HAP-1 (cell line): ENCODE measurements at regions not wholly inside any gene's neighbourhood (a gene's known extent, or its start where the extent isn't known, plus 50 kb on each side); places are given as distances from the start of the nearest gene placed in this dataset.

Experiments
- DNase-seq, 2 experiments: peaks; one replicate each; pipeline ENCODE4 v3.0.0-alpha.2; 2016 to 2020; ENCODE audit warnings: low spot score in 2 of 2
- H3K27me3 ChIP-seq: fragments of 250-450 bp; sonication (Bioruptor Pico); 2 replicates; pipeline ENCODE4 v1.5.1; 2020; ENCODE audit warnings: low read depth, mild to moderate bottlenecking, moderate library complexity
- H3K36me3 ChIP-seq: fragments of 250-450 bp; sonication (Bioruptor Pico); replicated peaks from 2 replicates; pipeline ENCODE4 v1.5.1; 2020; ENCODE audit warnings: mild to moderate bottlenecking
- H3K4me1 ChIP-seq: fragments of 250-450 bp; sonication (Bioruptor Pico); 2 replicates; pipeline ENCODE4 v1.5.1; 2020; ENCODE audit warnings: mild to moderate bottlenecking
- H3K4me3 ChIP-seq: fragments of 250-450 bp; sonication (Bioruptor Pico); 2 replicates; pipeline ENCODE4 v1.5.1; 2020; ENCODE audit warnings: mild to moderate bottlenecking, moderate library complexity
- H3K9me3 ChIP-seq: fragments of 250-450 bp; sonication (Bioruptor Pico); 2 replicates; pipeline ENCODE4 v1.5.1; 2020; ENCODE audit warnings: mild to moderate bottlenecking, moderate library complexity
- in situ Hi-C: fragments of 300-500 bp; cut with MboI; formaldehyde crosslinking; loops from 3 replicates; pipeline ENCODE4 v1.14.3; 2020; ENCODE audit warnings: low sequenced_read_pairs, inconsistent platforms, mixed read lengths

DNA sequence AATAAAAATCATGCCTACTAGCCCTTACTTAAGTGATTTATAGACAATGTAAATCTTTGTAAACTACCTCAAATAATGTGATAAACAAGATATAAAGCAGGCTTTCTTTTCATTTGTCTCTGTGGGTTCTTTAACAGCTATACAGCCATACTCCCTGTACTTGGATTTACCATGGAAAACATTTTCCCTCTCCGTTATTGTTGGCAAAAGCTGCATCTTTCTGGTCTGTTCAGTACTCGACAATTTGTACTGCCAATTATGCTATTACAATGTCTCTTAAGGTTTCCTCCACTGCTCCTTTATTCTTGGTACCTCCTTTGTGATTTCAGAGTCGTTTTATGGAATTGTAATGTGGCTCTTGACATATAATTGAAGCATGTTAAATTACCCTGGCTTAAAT is 426.3 kb upstream of the PKDCC start:
- in situ Hi-C loops = no loop called here
- no peaks in the 10 kb centered on the region for H3K36me3 ChIP-seq
- no peak overlapping the region for H3K4me3 ChIP-seq
- DNase-seq = no peak
- H3K27me3 ChIP-seq = peaks cover 8% of the 10 kb centered on the region; the same call in 1 of the 2 replicates
- H3K9me3 ChIP-seq = no peaks in the 10 kb centered on the region
- H3K4me1 ChIP-seq = no peaks in the 10 kb centered on the region

DNA sequence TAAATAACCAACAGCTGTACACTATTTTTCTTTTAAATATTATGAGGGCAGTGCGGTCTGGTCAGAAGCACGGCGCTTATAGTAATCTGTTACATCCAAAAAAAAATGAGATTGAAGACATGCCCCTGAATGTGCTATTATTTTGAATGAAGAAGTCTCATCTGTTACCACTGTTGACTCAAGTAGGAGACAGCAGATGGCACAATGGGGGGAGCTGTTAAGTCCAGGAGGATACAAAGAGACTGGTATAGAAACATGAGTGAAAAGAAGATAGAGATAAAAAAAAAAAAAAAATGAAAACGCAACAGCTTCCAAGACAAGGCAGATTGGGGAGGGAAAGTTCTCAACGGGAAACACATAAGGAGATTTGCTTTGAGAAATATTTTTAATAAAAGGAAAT is 425.5 kb upstream of the PKDCC start:
- H3K36me3 ChIP-seq = no peaks in the 10 kb centered on the region
- DNase-seq = no peak

DNA sequence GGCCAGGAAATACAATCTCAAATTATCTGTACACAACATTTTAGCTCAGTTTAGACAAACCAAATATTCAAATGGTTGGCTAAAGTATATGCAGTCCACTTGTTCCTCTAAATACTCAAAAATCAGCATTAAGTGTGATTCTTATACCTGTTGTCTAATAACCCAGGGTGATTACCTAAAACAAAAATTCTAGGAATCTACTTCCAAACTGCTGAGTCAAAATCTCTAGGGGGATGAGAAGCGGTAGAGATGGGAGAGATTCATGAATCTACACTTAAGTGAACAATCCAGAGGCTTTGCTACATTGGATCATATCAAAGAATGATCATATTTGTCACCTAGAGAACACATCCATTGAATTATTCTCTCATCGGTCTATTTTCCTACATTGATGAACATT is 420.9 kb upstream of the PKDCC start:
- Histone ChIP-seq H3K4me1 (no peaks in the 10 kb centered on the region), H3K4me3 (no peak overlapping the region), H3K9me3 (no peaks in the 10 kb centered on the region), H3K27me3 (no peaks in the 10 kb centered on the region), H3K36me3 (no peaks in the 10 kb centered on the region)
- DNase-seq = no peak
- in situ Hi-C loops = no loop called here

More for the DNA sequence above, 425.5 kb upstream of the PKDCC start:
- H3K27me3 ChIP-seq = peaks cover 8% of the 10 kb centered on the region; the same call in 1 of the 2 replicates
- in situ Hi-C loops = no loop called here
- no peaks in the 10 kb centered on the region for H3K4me1 ChIP-seq
- no peak overlapping the region for H3K4me3 ChIP-seq
- H3K9me3 ChIP-seq = no peaks in the 10 kb centered on the region

DNA sequence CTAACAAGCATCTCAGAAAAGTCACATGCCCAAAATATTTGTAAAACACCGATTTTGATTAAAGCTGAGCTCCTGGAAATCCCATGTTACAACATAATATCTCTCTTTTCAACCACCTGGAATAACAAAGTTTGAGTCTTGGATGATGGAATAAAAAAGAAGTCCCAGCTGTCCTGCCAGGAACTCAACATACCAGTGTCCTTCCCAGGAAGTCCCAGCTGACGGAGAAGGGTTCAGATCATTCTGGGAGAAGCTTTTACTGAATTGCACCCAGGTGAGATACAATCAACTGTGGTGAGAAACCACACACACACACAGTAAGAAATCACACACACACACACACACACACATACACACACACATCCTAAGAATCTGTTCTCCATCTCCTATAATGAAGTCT is 413.1 kb upstream of the PKDCC start:
- Histone ChIP-seq H3K4me1 (no peaks in the 10 kb centered on the region), H3K4me3 (no peak overlapping the region), H3K9me3 (no peaks in the 10 kb centered on the region), H3K27me3 (no peaks in the 10 kb centered on the region), H3K36me3 (no peaks in the 10 kb centered on the region)
- no peak for DNase-seq
- in situ Hi-C loops = no loop called here

DNA sequence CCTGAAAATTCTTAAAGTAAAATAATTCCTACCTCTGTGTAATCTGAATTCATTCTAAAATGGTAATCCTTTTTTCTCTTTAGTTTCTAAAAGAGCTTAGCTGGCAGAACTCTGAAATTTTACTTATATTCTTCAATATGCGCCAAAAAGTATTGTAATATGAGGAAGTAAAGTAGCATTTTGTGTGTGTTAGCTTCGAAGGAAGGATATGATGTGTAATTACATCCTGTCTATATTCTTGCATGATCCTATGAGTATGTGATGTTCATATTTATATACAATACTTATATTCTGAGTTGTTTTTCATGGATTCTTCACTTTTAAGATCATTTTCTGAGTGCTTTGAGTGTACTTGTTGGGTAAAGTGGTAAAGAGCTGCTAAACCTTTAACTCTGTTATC is 402.9 kb upstream of the PKDCC start:
- in situ Hi-C loops = no loop called here
- DNase-seq = no peak
- Histone ChIP-seq H3K36me3 (no peaks in the 10 kb centered on the region), H3K4me3 (no peak overlapping the region), H3K27me3 (0 out of 2 replicates have a peak, but pooled peaks cover 2% of the 10 kb centered on the region), H3K9me3 (no peaks in the 10 kb centered on the region), H3K4me1 (no peaks in the 10 kb centered on the region)

DNA sequence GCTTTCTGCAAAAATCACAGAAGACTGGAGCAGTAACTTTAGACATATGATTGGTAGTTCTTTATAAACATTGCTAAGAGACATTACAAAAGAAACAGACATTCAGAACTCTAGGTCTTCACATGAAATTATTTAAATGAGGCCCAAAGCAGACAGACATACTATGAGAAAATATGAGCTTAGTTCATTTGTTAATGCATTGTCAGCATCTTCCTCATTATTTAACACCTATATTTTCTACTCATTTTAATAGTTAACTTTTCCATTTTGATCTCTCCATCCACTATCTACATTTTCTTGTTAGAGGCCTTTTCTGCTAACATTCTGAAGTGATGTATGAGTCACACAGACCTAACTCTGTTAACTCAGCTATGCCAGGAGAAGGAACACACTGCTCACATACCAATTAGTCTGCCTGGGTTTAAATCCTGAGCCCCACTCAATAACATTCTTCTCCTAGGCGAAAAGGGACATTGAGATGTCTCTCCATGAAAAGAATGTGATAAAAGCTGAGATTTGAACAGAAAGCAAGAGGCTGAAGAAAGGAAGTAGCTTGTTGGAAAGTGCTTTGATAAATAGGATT is 400.3 kb upstream of the PKDCC start:
- no peaks in the 10 kb centered on the region for H3K9me3 ChIP-seq
- no peaks in the 10 kb centered on the region for H3K4me1 ChIP-seq
- DNase-seq = no peak
- in situ Hi-C loops = no loop called here
- 0 out of 2 replicates have a peak, but pooled peaks cover 2% of the 10 kb centered on the region for H3K27me3 ChIP-seq
- H3K36me3 ChIP-seq = no peaks in the 10 kb centered on the region
- H3K4me3 ChIP-seq = no peak overlapping the region

GRCh38 chr2:41657226-41657625 is 390.6 kb upstream of the PKDCC start:
- in situ Hi-C loops = no loop called here
- H3K4me3 ChIP-seq = no peak overlapping the region
- no peak for DNase-seq

GRCh38 chr2:41659758-41660157 is 388.1 kb upstream of the PKDCC start:
- Histone ChIP-seq H3K4me3 (no peak overlapping the region), H3K4me1 (no peaks in the 10 kb centered on the region), H3K27me3 (no peaks in the 10 kb centered on the region), H3K9me3 (no peaks in the 10 kb centered on the region; the same call in 1 of the 2 replicates), H3K36me3 (no peaks in the 10 kb centered on the region)
- in situ Hi-C loops = no loop called here
- DNase-seq = no peak

More at GRCh38 chr2:41657226-41657625, 390.6 kb upstream of the PKDCC start:
- Histone ChIP-seq H3K4me1 (no peaks in the 10 kb centered on the region), H3K9me3 (no peaks in the 10 kb centered on the region; the same call in 1 of the 2 replicates), H3K36me3 (no peaks in the 10 kb centered on the region), H3K27me3 (no peaks in the 10 kb centered on the region)

DNA sequence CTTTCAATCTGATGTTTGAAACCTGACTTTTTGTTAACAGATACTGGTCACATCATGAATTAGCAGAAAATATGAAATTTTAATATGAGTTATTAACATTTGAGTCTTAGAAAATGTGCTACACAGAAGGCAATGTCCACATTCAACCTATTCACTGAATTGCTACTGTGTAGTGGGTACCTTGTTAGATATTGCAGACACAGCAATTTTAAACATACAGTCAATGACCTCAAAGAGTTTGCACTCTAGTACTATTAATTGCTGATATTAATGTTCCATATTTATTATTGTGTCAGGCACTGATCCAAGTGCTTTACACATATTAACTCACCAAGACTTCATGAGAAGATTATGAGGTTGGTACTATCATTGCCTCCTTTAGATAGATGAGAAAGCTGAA is 385.4 kb upstream of the PKDCC start:
- no peaks in the 10 kb centered on the region for H3K4me1 ChIP-seq
- DNase-seq = no peak
- H3K36me3 ChIP-seq = no peaks in the 10 kb centered on the region
- no peak overlapping the region for H3K4me3 ChIP-seq
- no peaks in the 10 kb centered on the region for H3K9me3 ChIP-seq
- in situ Hi-C loops = no loop called here
- H3K27me3 ChIP-seq = no peaks in the 10 kb centered on the region

GRCh38 chr2:41663056-41663455 is 384.8 kb upstream of the PKDCC start:
- Histone ChIP-seq H3K9me3 (no peaks in the 10 kb centered on the region), H3K27me3 (no peaks in the 10 kb centered on the region), H3K4me3 (no peak overlapping the region), H3K4me1 (no peaks in the 10 kb centered on the region), H3K36me3 (no peaks in the 10 kb centered on the region)
- in situ Hi-C loops = no loop called here
- DNase-seq = no peak

GRCh38 chr2:41668529-41668928 is 379.3 kb upstream of the PKDCC start:
- Histone ChIP-seq H3K36me3 (no peaks in the 10 kb centered on the region), H3K4me3 (no peak overlapping the region), H3K9me3 (no peaks in the 10 kb centered on the region), H3K4me1 (no peaks in the 10 kb centered on the region), H3K27me3 (peaks cover 3% of the 10 kb centered on the region; the same call in 1 of the 2 replicates)
- no peak for DNase-seq
- in situ Hi-C loops = no loop called here

DNA sequence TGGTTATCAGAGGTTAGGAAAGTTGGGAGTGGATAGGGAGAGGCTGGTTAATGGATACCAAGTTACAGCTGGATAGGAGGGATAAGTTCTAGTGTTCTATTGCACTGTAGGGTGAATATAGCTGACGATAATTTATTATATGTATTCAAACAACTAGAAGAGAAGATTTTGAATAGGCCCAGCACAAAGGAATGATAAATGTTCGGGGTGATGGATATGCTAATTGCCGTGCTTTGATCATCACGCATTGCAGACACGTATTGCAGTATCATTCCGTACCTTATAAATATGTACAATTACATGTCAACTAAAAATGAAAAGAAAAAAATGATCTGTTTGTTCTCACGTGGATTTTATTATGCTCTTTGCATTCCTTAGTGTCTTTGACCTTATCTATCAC is 369.2 kb upstream of the PKDCC start:
- in situ Hi-C loops = no loop called here
- no peaks in the 10 kb centered on the region; the same call in 1 of the 2 replicates for H3K9me3 ChIP-seq
- DNase-seq = no peak

GRCh38 chr2:41686156-41686555 is 361.7 kb upstream of the PKDCC start:
- in situ Hi-C loops = no loop called here

More for the DNA sequence above, 369.2 kb upstream of the PKDCC start:
- Histone ChIP-seq H3K36me3 (no peaks in the 10 kb centered on the region), H3K4me1 (no peaks in the 10 kb centered on the region), H3K27me3 (0 out of 2 replicates have a peak, but pooled peaks cover 3% of the 10 kb centered on the region), H3K4me3 (no peak overlapping the region)

DNA sequence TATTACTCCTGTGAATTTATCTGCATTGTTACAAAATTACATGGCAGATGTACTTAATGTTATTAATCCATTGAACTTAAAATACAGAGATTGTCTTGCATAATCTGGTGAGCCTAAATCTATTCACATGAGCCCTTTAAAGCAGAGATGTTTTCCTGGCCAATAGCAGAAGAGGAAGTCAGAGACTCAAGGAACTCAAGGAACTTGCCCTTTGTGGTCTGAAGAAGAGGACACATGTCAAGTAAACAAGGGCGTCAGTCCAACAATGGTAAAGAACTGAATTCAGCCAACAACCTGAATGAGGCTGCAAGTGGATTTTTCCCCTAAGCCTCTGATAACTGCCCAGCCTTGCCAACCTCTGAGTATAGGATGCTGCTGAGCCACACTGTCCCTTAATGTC is 356.3 kb upstream of the PKDCC start:
- H3K36me3 ChIP-seq = no peaks in the 10 kb centered on the region
- H3K4me3 ChIP-seq = no peak overlapping the region
- in situ Hi-C loops = no loop called here
- H3K4me1 ChIP-seq = no peaks in the 10 kb centered on the region
- H3K27me3 ChIP-seq = no peaks in the 10 kb centered on the region
- no peaks in the 10 kb centered on the region for H3K9me3 ChIP-seq
- no peak for DNase-seq

More at GRCh38 chr2:41686156-41686555, 361.7 kb upstream of the PKDCC start:
- Histone ChIP-seq H3K36me3 (no peaks in the 10 kb centered on the region), H3K4me3 (no peak overlapping the region), H3K27me3 (0 out of 2 replicates have a peak, but pooled peaks cover 3% of the 10 kb centered on the region), H3K9me3 (no peaks in the 10 kb centered on the region; the same call in 1 of the 2 replicates), H3K4me1 (no peaks in the 10 kb centered on the region)
- no peak for DNase-seq
